DND-41 (cell line): ENCODE measurements at regions not wholly inside any gene's neighbourhood (a gene's known extent, or its start where the extent isn't known, plus 50 kb on each side); places are given as distances from the start of the nearest gene placed in this dataset.

Experiments used
- ATAC-seq: fragments of 200-7000 bp; cut with Tn5 transposase; 3 replicates; pipeline ENCODE4 v1.9.1; 2021; ENCODE audit warnings: low read depth; ENCODE audit not compliant: insufficient read depth
- DNase-seq: peaks from one replicate; pipeline ENCODE4 v3.0.0-alpha.2; 2020
- H2AFZ ChIP-seq: 2 replicates; pipeline ENCODE4 v1.6.0; 2012; ENCODE audit warnings: low read depth, low read length
- H3K27ac ChIP-seq: 2 replicates; pipeline ENCODE4 v1.5.1; 2012; ENCODE audit warnings: low read length, inconsistent platforms
- H3K27me3 ChIP-seq: fragments of 200-600 bp; sonication (generic); 2 replicates; pipeline ENCODE4 v1.6.0; 2012; ENCODE audit warnings: low read length, mild to moderate bottlenecking, inconsistent platforms; ENCODE audit not compliant: insufficient read depth, poor library complexity
- H3K36me3 ChIP-seq: 2 replicates; pipeline ENCODE4 v1.5.1; 2012; ENCODE audit warnings: low read length, inconsistent platforms; ENCODE audit not compliant: insufficient read depth
- H3K4me1 ChIP-seq: 2 replicates; pipeline ENCODE4 v1.5.1; 2012; ENCODE audit warnings: mild to moderate bottlenecking, low read length; ENCODE audit not compliant: insufficient read depth
- H3K4me2 ChIP-seq: 2 replicates; pipeline ENCODE4 v1.6.0; 2012; ENCODE audit warnings: mild to moderate bottlenecking, moderate library complexity, low read length, inconsistent platforms; ENCODE audit not compliant: insufficient read depth
- H3K4me3 ChIP-seq, 2 experiments: fragments of 200-600 bp in 1 of 2; shearing (Covaris generic) in 1 of 2; 2 replicates each; pipeline ENCODE4 v1.5.1; 2012 to 2016; ENCODE audit warnings: inconsistent platforms in 2 of 2, low read length in 2 of 2, mild to moderate bottlenecking in 2 of 2, low read depth in 1 of 2, moderate library complexity in 1 of 2
- H3K79me2 ChIP-seq: 2 replicates; pipeline ENCODE4 v1.6.0; 2012; ENCODE audit warnings: low read length, inconsistent platforms; ENCODE audit not compliant: insufficient read depth
- H3K9ac ChIP-seq: 2 replicates; pipeline ENCODE4 v1.6.0; 2012; ENCODE audit warnings: low read depth, mild to moderate bottlenecking, inconsistent platforms, low read length, moderate library complexity
- H3K9me3 ChIP-seq: 2 replicates; pipeline ENCODE4 v1.5.1; 2012; ENCODE audit warnings: low read length, moderate library complexity, mild to moderate bottlenecking, inconsistent platforms; ENCODE audit not compliant: insufficient read depth, severe bottlenecking
- H4K20me1 ChIP-seq: 2 replicates; pipeline ENCODE4 v1.6.0; 2012; ENCODE audit warnings: low read length; ENCODE audit not compliant: insufficient read depth
- EZH2 ChIP-seq: IDR thresholded peaks from 3 replicates; pipeline ENCODE4 v1.6.1; 2012; ENCODE audit warnings: borderline replicate concordance, low read depth, mild to moderate bottlenecking, moderate library complexity, low read length, inconsistent platforms; ENCODE audit not compliant: severe bottlenecking
- TF ChIP-seq, protein P1 (sequence below): IDR thresholded peaks from 2 replicates; pipeline ENCODE4 v1.5.1; 2012; ENCODE audit warnings: borderline replicate concordance, low read length, moderate library complexity, mild to moderate bottlenecking; ENCODE audit not compliant: poor library complexity, severe bottlenecking; ENCODE audit errors: extremely low read depth

DNA sequence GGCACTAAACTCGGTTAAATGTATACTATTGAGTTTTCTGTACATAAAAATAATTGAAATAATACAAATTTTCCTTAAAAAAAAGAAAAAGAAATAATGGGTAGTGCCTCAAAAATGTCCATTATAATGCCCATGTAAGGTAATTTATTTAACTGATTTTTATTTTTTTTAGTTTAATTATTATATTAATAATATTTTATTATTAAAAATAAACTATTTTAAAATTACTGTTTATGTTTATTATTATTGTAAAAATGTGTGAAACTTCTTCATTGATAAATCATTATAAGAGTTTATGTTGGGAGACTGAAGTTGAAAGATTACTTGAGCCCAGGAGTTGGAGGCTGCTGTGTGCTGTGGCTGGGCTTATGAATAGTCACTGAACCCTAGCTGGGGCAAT, 925.5 kb upstream of the EPHA7 start:
- TF ChIP-seq, protein P1, sequence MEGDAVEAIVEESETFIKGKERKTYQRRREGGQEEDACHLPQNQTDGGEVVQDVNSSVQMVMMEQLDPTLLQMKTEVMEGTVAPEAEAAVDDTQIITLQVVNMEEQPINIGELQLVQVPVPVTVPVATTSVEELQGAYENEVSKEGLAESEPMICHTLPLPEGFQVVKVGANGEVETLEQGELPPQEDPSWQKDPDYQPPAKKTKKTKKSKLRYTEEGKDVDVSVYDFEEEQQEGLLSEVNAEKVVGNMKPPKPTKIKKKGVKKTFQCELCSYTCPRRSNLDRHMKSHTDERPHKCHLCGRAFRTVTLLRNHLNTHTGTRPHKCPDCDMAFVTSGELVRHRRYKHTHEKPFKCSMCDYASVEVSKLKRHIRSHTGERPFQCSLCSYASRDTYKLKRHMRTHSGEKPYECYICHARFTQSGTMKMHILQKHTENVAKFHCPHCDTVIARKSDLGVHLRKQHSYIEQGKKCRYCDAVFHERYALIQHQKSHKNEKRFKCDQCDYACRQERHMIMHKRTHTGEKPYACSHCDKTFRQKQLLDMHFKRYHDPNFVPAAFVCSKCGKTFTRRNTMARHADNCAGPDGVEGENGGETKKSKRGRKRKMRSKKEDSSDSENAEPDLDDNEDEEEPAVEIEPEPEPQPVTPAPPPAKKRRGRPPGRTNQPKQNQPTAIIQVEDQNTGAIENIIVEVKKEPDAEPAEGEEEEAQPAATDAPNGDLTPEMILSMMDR: no peak
- TF ChIP-seq EZH2: no peak
- Histone ChIP-seq H3K27me3 (no peaks in the 10 kb centered on the region), H3K9ac (no peak overlapping the region), H3K36me3 (no peaks in the 10 kb centered on the region), H3K4me1 (no peaks in the 10 kb centered on the region), H3K4me2 (no peak overlapping the region), H3K4me3 (no peak overlapping the region), H3K27ac (no peak overlapping the region), H3K79me2 (no peaks in the 10 kb centered on the region), H2AFZ (no peak overlapping the region), H3K9me3 (no peaks in the 10 kb centered on the region), H4K20me1 (no peaks in the 10 kb centered on the region)
- DNase-seq (no peak), ATAC-seq (no peak)

DNA sequence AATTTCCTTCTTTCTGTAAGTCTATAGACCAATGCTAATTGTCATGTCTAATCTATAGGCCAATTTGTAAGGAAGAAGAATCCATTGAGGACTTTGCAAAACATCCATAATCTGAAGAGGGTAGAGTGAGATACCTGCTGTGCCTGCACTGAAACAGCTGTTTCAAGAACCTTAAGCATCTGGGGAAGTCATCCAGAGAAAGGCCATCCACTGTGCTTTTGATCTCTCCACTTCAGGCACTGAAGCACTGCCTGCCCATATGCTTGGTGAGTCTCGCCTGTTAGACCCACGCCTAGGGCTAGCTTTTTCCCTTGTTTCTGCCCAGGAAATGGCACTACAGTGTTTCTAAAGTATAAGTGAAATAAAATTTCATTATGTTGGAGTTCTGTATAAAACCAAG, 921.8 kb upstream of the EPHA7 start:
- H3K36me3 ChIP-seq: no peaks in the 10 kb centered on the region
- TF ChIP-seq, protein P1: no peak
- no peak for TF ChIP-seq EZH2
- DNase-seq: no peak

DNA sequence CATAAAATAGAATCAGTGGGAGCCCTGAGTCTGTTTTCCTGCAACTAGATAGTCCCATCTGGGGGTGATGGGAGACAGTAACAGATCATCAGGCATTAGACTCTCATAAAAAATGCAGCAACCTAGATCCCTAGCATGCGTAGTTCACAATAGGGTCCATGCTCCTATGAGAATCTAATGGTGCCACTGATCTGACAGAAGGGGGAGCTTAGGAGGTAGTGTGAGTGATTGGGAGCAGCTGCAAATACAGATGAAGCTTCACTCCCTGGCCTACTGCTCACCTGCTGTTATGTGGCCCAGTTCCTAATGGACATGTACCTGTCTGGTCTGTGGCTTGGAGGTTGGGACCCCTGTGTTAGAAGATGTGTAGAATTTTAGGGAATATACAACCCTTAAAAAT, 904.5 kb upstream of the EPHA7 start:
- H3K4me3 ChIP-seq: no peak overlapping the region
- H3K36me3 ChIP-seq: no peaks in the 10 kb centered on the region
- ATAC-seq (no peak), DNase-seq (no peak)
- H4K20me1 ChIP-seq: no peaks in the 10 kb centered on the region
- H3K4me2 ChIP-seq: no peak overlapping the region
- no peaks in the 10 kb centered on the region for H3K4me1 ChIP-seq
- TF ChIP-seq, protein P1: no peak
- TF ChIP-seq EZH2: no peak
- no peak overlapping the region for H2AFZ ChIP-seq
- no peaks in the 10 kb centered on the region for H3K79me2 ChIP-seq
- H3K9ac ChIP-seq: no peak overlapping the region
- no peaks in the 10 kb centered on the region for H3K9me3 ChIP-seq
- H3K27ac ChIP-seq: no peak overlapping the region
- H3K27me3 ChIP-seq: no peaks in the 10 kb centered on the region

More for the DNA sequence above, 921.8 kb upstream of the EPHA7 start:
- Histone ChIP-seq H2AFZ (no peak overlapping the region), H3K4me1 (no peaks in the 10 kb centered on the region), H4K20me1 (no peaks in the 10 kb centered on the region), H3K9ac (no peak overlapping the region), H3K4me2 (no peak overlapping the region), H3K27ac (no peak overlapping the region), H3K79me2 (no peaks in the 10 kb centered on the region), H3K9me3 (no peaks in the 10 kb centered on the region), H3K27me3 (no peaks in the 10 kb centered on the region), H3K4me3 (no peak overlapping the region)
- ATAC-seq: no peak

DNA sequence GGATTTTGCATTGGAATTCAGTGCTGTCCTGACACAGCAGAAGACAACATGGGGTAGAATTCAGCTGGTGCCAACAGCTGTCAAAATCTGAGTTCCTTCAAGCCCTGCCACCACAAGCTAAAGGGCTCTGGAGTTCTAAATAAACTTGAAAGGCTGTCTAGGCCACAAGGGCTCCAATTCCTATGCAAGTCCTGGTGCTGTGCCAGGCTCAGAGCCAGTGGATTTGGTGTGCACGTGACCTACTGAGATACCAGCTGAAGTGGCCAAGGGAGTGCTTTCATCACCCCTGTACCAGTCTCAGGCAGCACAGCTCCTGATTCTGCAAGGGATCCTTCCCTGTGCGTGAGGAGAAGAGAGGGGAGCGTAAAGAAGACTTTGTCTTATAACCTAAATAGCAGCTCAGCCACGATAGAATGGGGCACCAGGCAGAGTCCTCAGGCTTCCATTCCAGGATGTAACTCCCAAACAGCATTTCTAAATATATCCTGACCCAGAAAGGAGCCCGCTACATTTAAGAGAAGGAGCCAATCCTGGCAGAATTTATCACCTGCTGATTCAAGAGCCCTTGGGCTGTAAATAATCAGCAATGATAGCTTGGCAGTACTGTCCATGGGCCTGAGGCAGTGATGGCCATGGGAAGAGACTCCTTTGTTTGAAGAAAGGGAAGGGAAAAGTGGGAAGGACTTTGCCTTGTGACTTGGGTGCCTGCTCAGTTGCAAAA, 881.2 kb upstream of the EPHA7 start:
- no peak for ATAC-seq
- DNase-seq: no peak
- H3K4me3 ChIP-seq: no peak overlapping the region

More for the DNA sequence above, 881.2 kb upstream of the EPHA7 start:
- no peaks in the 10 kb centered on the region for H3K4me1 ChIP-seq
- H3K9me3 ChIP-seq: no peaks in the 10 kb centered on the region
- H3K36me3 ChIP-seq: no peaks in the 10 kb centered on the region
- H3K27ac ChIP-seq: no peak overlapping the region
- H3K4me2 ChIP-seq: no peak overlapping the region
- no peak overlapping the region for H2AFZ ChIP-seq
- H4K20me1 ChIP-seq: no peaks in the 10 kb centered on the region
- H3K9ac ChIP-seq: no peak overlapping the region
- H3K27me3 ChIP-seq: no peaks in the 10 kb centered on the region
- TF ChIP-seq, protein P1: no peak
- no peak for TF ChIP-seq EZH2
- H3K79me2 ChIP-seq: no peaks in the 10 kb centered on the region
